ENCODE measurements at regions not wholly inside any gene's neighbourhood (a gene's known extent, or its start where the extent isn't known, plus 50 kb on each side); places are given as distances from the start of the nearest gene placed in this dataset.

DNA sequence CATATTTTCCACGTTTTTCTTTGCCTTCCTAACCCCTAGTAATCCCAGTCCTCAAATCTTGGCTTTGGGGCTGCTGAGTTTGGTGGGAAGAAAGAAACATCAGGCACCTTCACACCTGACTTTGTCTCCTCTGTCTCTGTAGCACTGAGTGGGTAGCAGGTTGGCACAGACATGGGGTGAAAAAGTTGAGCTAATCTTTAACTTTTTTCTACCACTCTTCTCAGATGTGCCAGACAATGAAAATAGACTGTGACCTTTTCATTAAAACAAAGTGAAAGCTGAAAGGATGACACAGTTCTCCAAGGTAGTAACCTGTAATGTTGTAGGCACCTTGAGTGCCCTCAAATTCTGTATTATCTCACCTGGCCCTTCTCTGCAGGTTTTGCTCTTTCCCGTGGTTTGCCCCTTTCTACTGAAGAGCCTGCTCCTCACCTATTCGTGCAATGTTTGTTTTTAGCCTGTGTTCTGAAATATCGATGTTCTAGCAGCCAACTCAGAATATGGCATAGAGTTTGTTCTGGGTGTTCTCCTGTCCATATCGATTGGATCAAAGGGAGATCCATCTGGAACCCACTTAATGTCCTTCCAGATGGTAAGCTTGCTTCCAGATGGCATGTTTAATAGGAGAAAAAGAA, 57.8 kb upstream of the ATXN1 start:
- no peak overlapping the region for H2AFZ ChIP-seq (ENCODE audit: low read depth)
- H3K4me2 ChIP-seq = no peak overlapping the region
- no peak overlapping the region for H3K9ac ChIP-seq
- H3K4me3 ChIP-seq (ENCODE audit: low read depth in 2 of 2, low read length in 1 of 2) = no peak overlapping the region
- peaks cover 3% of the 10 kb centered on the region for H3F3A ChIP-seq (replicated peaks; ENCODE audit: insufficient read depth)
- no peaks in the 10 kb centered on the region for H3K9me3 ChIP-seq
- H3K36me3 ChIP-seq (replicated peaks in 1 of 2; ENCODE audit: control insufficient read depth in 1 of 2, insufficient read depth in 2 of 2, low read length in 1 of 2) = no peaks in the 10 kb centered on the region
- ChIA-PET CTCF (interaction anchor here (1.0 to 1.2 kb wide), 2 partner anchors 13 kb away, joined by 3 to 6 read pairs; no protein-coding TSS in a partner anchor), POLR2A (no interaction called here)
- no peaks in the 10 kb centered on the region for H3K27me3 ChIP-seq (ENCODE audit: insufficient read depth)
- no peaks in the 10 kb centered on the region for H3K79me2 ChIP-seq (ENCODE audit: insufficient read depth)
- 59% methylated on average over 5 of the region's 5 CpGs for WGBS (ENCODE audit: low lambda C conversion rate)
- TF ChIP-seq NRF1 (IDR thresholded peaks at IDR 0.05; ENCODE audit: low read depth, low read length) (no peak), TAF1 (IDR thresholded peaks at IDR 0.05; ENCODE audit: borderline replicate concordance, low read depth, low read length) (no peak), FOXM1 (IDR thresholded peaks at IDR 0.05; ENCODE audit: low read depth) (no peak), FOSL2 (IDR thresholded peaks at IDR 0.05; ENCODE audit: borderline replicate concordance, low read depth) (no peak)
- H4K20me1 ChIP-seq (ENCODE audit: insufficient read depth) = no peaks in the 10 kb centered on the region
- H3K9me2 ChIP-seq = no peaks in the 10 kb centered on the region
- no peak overlapping the region for H3K27ac ChIP-seq (ENCODE audit: low read depth in 2 of 2, low read length in 1 of 2)
- no peaks in the 10 kb centered on the region for H3K4me1 ChIP-seq (ENCODE audit: control insufficient read depth in 1 of 2, insufficient read depth in 2 of 2, low read depth in 1 of 2, low read length in 1 of 2)
- no peak for DNase-seq

DNA sequence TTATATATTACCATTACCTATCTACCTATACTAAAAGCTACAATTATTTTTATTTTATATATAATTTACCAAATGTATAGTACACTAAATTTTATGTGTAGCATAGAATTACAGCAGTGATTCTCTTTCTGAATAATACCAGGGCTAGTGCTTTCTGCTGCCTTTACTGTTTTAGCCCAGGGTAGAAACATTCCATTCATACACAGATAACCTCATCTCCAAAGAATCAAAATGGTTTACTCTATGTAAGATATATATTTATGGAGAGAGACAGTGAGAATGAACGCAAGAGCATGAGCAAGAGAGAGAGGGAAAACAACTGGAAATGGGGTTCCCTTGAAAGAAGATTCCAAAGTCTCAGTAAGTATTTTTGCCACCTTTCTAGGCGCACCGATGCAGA, 56.3 kb upstream of the ATXN1 start:
- Histone ChIP-seq H3K4me3 (ENCODE audit: low read depth in 2 of 2, low read length in 1 of 2) (no peak overlapping the region), H3K27me3 (ENCODE audit: insufficient read depth) (no peaks in the 10 kb centered on the region), H2AFZ (ENCODE audit: low read depth) (no peak overlapping the region), H3K79me2 (ENCODE audit: insufficient read depth) (no peaks in the 10 kb centered on the region), H3F3A (replicated peaks; ENCODE audit: insufficient read depth) (peaks cover 3% of the 10 kb centered on the region), H3K36me3 (replicated peaks in 1 of 2; ENCODE audit: control insufficient read depth in 1 of 2, insufficient read depth in 2 of 2, low read length in 1 of 2) (no peaks in the 10 kb centered on the region), H3K27ac (ENCODE audit: low read depth in 2 of 2, low read length in 1 of 2) (no peak overlapping the region), H3K4me2 (no peak overlapping the region), H4K20me1 (ENCODE audit: insufficient read depth) (no peaks in the 10 kb centered on the region), H3K9me2 (no peaks in the 10 kb centered on the region), H3K9me3 (peaks cover 10% of the 10 kb centered on the region; the same call in 1 of the 2 replicates), H3K4me1 (ENCODE audit: control insufficient read depth in 1 of 2, insufficient read depth in 2 of 2, low read depth in 1 of 2, low read length in 1 of 2) (no peaks in the 10 kb centered on the region), H3K9ac (no peak overlapping the region)
- no peak for DNase-seq
- WGBS (ENCODE audit: low lambda C conversion rate) = 94% methylated on average over 3 of the region's 3 CpGs
- TF ChIP-seq FOSL2 (IDR thresholded peaks at IDR 0.05; ENCODE audit: borderline replicate concordance, low read depth) (no peak), MXI1 (IDR thresholded peaks at IDR 0.05; ENCODE audit: low read depth, low read length) (no peak), SIN3A (IDR thresholded peaks at IDR 0.05; ENCODE audit: borderline replicate concordance, low read depth, low read length) (no peak), MEF2A (IDR thresholded peaks at IDR 0.05; ENCODE audit: borderline replicate concordance, low read depth) (no peak), TEAD4 (IDR thresholded peaks at IDR 0.05; ENCODE audit: borderline replicate concordance, insufficient read depth) (no peak), EP300 (IDR thresholded peaks at IDR 0.05; ENCODE audit: borderline replicate concordance in 1 of 2, low read depth in 1 of 2, low read length in 1 of 2) (no peak), RXRA (IDR thresholded peaks at IDR 0.05; ENCODE audit: borderline replicate concordance, low read depth) (no peak), TCF12 (IDR thresholded peaks at IDR 0.05) (no peak), RCOR1 (IDR thresholded peaks at IDR 0.05; ENCODE audit: low read length) (no peak), FOXM1 (IDR thresholded peaks at IDR 0.05; ENCODE audit: low read depth) (no peak), YY1 (IDR thresholded peaks at IDR 0.05; ENCODE audit: low read depth) (no peak), RAD21 (IDR thresholded peaks at IDR 0.05; ENCODE audit: low read length) (no peak), RFX5 (IDR thresholded peaks at IDR 0.05; ENCODE audit: low read length) (no peak), CHD2 (IDR thresholded peaks at IDR 0.05; ENCODE audit: low read length, partially characterized antibody) (no peak)
- TF ChIP-seq, protein P1, sequence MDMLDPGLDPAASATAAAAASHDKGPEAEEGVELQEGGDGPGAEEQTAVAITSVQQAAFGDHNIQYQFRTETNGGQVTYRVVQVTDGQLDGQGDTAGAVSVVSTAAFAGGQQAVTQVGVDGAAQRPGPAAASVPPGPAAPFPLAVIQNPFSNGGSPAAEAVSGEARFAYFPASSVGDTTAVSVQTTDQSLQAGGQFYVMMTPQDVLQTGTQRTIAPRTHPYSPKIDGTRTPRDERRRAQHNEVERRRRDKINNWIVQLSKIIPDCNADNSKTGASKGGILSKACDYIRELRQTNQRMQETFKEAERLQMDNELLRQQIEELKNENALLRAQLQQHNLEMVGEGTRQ (IDR thresholded peaks at IDR 0.05; ENCODE audit: borderline replicate concordance, low read depth, low read length) = no peak
- TF ChIP-seq, protein P2, sequence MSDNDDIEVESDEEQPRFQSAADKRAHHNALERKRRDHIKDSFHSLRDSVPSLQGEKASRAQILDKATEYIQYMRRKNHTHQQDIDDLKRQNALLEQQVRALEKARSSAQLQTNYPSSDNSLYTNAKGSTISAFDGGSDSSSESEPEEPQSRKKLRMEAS (IDR thresholded peaks at IDR 0.05; ENCODE audit: low read depth) = no peak
- TF ChIP-seq, protein P3, sequence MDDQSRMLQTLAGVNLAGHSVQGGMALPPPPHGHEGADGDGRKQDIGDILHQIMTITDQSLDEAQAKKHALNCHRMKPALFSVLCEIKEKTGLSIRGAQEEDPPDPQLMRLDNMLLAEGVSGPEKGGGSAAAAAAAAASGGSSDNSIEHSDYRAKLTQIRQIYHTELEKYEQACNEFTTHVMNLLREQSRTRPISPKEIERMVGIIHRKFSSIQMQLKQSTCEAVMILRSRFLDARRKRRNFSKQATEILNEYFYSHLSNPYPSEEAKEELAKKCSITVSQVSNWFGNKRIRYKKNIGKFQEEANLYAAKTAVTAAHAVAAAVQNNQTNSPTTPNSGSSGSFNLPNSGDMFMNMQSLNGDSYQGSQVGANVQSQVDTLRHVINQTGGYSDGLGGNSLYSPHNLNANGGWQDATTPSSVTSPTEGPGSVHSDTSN (IDR thresholded peaks at IDR 0.05) = no peak
- TF ChIP-seq, protein P4, sequence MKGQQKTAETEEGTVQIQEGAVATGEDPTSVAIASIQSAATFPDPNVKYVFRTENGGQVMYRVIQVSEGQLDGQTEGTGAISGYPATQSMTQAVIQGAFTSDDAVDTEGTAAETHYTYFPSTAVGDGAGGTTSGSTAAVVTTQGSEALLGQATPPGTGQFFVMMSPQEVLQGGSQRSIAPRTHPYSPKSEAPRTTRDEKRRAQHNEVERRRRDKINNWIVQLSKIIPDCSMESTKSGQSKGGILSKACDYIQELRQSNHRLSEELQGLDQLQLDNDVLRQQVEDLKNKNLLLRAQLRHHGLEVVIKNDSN (IDR thresholded peaks at IDR 0.05; ENCODE audit: borderline replicate concordance, low read depth) = no peak
- ChIA-PET CTCF (no interaction called here), POLR2A (no interaction called here)
